Right ventricle myocardium superior (tissue), 1 donor: ENCODE measurements at regions not wholly inside any gene's neighbourhood (a gene's known extent, or its start where the extent isn't known, plus 50 kb on each side); places are given as distances from the start of the nearest gene placed in this dataset.
"Not testable (repeated sequence)": the region's sequence is repeated elsewhere in the genome, so short reads cannot be mapped to it uniquely, and the experiment has no call there.

Experiments used
- ATAC-seq: fragments of 200-7000 bp; cut with Tn5 transposase; one replicate; pipeline ENCODE4 v1.9.1; 2020; ENCODE audit warnings: mild to moderate bottlenecking; ENCODE audit not compliant: poor library complexity
- DNase-seq: peaks from one replicate; pipeline ENCODE4 v3.0.0-alpha.2; 2020
- intact Hi-C: fragments of 100-400 bp; cut with DNase I; formaldehyde crosslinking; loops from one replicate; pipeline ENCODE4 v1.11.2; 2022
- donor health status: DM: no; HTN: yes; CAD: no; lungs with severe emphysema.

DNA sequence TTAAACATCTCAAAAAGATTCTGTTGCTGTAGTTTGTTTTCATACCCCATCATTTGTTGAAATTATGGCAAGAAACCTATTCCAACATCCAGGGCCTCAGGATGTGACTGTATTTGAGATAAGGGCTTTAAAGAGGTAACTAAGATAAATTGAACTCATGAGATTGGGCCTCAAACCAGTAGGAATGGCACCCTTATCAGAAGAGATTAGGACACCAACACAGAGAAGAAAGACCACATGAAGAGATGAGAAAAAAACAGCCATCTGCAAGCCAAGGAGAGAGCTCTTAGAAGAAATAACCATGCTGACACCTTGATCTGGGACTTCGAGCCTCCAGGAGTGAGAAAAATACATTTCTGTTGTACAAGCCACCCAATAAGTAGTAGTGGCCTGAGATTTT is 157.7 kb downstream of the CGGBP1 start:
- intact Hi-C loops: no loop called here
- ATAC-seq: no peak
- DNase-seq: no peak

DNA sequence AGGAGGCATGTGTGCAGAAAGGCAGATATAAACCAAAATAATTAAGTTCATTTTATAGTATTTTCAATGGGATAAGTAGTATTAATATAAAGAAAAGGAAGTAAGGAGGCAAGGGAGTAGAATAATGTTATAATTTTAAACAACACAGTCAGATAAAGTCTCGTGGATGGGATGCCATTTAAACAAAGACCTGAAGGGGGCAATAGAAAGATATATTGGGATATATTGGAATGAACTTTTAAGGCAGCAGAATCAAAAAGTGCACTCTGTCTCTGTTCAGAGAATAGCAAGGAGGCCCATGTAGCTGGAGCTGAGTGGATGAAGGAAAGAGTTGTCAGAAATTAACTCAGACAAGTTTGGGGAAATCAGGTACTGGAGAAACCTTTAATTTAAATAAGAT is 158.7 kb downstream of the CGGBP1 start:
- intact Hi-C loops: no loop called here
- no peak for ATAC-seq
- DNase-seq: no peak

DNA sequence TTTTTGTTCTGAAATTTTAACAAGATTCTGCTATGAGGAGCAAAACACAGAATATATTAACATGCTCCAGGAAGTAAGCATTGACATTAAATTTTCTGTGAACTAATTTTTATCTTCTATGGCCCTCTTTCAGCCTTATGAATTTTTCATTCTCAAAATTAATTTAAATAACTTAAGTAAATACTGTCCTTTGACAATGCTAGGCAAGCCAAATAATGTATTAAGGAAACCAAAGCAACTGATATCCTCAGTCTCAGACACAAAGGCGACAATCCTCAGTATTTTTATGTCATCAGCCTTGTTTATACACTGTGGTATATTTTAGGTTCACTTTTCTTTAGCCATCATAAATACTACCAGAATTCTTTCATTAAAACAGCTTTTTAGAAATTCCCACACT is 159.8 kb downstream of the CGGBP1 start:
- ATAC-seq: no peak

DNA sequence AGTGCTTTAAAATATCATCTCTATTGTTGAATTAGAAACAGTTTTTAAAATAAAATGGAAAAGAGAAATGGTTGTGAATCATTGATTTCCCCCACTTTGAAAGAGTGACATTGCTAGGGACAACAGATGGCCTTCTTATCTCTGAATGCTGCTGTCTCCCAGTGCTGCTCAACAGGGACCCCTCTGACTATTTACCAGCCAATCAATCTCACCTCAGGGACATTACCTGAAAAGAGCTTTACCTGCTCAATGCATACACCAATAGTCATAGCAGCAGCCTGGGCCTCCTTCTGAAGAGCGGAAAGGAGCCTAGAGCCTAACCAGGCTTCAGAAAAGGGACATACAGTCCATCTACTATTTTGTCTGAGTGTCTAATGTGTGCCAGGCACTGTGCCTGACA is 162.8 kb downstream of the CGGBP1 start:
- DNase-seq (no peak), ATAC-seq (no peak)
- intact Hi-C loops: no loop called here

More for the DNA sequence above, 159.8 kb downstream of the CGGBP1 start:
- no peak for DNase-seq
- intact Hi-C loops: no loop called here

DNA sequence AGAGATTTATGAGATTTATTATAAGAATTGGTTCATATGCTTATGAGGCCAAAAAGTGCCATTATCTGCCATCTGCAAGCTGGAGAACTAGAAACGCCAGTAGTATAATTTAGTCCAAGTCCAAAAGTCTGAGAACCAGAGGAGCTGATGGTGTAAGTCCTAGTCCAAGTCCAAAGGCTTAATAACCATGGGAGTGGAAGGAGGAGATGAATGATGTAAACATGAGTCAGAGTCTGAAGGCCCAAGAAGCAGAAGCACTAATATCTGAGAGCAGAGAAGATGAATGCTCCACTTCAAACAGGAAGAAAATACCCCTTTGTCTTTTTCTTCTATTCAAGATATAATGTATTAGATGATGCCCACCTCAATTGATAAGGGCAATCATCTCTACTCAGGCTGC is 185.7 kb downstream of the CGGBP1 start:
- intact Hi-C loops: no loop called here
- DNase-seq (no peak), ATAC-seq (no peak)

DNA sequence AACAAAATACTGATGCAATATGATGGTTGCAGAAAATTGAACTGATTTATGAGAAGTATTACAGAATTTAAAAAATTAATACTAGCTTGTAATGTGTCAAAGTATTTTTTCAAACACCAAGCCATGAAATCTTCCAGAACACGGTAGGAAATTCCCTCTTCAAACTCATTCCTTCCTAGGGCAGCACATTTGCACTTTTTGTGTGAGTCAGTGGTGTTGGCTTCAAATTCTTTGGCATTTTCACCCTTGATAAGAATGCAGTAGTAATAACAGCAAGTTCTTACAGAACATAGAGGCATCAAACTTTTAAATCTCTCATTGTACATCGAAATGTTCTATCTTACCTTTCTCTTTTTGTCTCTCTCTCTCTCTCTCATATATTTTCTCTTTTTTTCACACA is 191.8 kb downstream of the CGGBP1 start:
- intact Hi-C loops: no loop called here
- DNase-seq (no peak), ATAC-seq (no peak)

DNA sequence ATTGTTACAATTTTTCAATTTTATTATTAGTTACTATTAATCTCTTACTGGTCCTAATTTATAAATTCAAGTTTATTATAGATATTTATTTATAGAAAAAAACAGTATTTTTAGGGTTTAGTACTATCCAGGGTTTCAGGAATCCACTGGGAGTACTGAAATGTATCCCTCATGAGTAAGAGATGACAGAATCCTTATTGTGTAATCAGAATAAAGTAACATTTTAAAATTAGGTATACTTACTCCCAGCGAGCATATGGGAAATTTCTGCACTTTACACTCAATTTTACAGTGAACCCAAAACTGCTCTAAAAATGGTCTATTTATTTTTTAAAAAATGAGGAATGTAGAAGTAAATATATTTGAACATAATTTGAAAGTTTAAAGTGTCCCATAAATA is 202.7 kb downstream of the CGGBP1 start:
- DNase-seq: no peak
- intact Hi-C loops: no loop called here
- ATAC-seq: no peak

DNA sequence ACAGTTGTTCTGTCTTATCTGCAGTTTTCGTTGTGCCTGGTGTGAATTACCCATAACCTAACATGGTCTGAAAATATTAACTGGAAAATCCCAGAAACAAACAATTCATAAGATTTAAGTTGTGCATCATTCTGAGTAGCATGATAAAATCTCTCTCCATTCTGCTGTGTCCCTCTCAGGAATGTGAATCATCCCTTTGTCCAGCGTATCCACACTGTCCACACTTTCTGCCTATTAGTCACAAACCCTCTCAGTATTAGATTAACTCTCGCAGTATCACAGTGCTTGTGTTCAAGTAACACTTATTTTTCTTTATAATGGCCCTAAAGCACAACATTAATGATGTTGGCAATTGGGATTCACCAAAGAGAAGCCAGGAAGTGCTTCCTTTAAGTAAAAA is 203.2 kb downstream of the CGGBP1 start:
- intact Hi-C loops: no loop called here
- no peak for ATAC-seq
- no peak for DNase-seq

DNA sequence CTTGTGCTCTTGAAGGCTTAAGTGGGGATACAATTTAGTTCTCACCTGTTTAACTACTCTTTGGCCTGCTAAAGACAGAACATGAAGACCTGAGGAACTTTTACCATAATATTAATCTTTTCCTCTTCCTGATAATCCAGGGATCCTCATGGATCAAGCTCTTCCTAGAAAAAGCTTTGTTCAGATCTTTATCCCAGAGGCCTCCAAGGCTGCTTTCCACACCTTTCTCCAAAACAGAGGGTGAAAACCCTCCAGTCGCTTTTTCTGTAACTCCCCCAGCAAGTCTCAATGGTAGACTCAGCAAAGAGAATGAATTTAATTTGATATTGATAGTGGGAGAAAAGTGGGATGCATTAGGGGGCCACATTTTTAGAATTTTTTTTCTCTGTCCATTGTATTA is 203.6 kb downstream of the CGGBP1 start:
- DNase-seq: no peak
- ATAC-seq: no peak
- intact Hi-C loops: no loop called here

DNA sequence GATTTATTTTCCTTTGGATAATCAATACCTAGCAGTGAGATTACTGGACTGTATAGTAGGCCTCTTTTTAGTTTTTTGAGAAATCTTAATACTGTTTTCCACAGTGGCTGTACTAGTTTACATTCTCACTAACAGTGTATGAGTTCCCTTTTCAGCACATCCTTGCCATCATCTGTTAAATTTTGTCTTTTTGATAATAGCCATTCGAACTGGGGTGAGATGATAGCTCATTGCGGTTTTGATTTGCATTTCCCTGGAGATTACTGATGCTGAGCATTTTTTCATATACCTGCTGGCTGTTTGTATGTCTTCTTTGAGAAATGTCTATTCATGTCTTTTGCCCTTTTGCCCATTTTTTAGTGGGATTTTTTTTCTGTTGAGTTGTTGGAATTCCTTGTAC is 210.8 kb downstream of the CGGBP1 start:
- no peak for ATAC-seq
- no peak for DNase-seq
- intact Hi-C loops: no loop called here

DNA sequence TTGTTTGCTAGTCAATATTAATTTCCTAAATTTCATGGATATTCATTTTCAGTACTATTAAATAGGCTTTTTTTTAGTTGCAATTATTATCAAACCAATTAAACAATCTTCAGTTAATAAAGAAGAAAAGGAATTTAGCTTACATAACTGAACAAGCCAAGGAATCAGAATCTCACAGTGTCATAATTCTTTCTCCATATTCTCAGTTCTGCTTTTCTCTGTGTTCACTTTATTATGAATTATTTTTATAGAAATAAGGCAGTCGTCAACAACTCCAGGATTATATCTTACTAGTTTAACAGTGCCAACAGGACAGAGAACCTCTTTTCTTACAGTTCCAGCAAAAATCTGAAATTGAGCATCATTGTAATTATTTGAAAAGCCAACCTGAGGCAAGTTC is 221.7 kb downstream of the CGGBP1 start:
- no peak for DNase-seq

DNA sequence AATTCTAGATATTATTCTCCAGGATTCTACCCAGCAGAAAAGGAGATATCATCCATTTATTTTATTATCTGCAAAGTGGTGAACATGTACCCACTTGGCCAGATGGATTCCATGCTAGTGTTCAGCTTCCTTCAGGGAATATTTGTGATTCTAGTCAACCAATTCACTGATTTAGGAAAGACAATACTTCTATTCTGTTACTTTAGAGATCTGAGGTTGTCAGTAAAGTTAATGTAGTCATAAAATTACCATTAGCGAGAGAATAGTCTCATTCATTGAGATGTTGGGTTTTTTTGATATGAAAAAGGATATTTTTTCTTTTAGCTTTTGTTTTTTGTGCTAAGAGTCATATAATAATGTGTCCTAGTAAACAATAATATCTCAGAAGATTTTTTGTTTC is 222.8 kb downstream of the CGGBP1 start:
- DNase-seq: no peak
- no peak for ATAC-seq

More for the DNA sequence above, 221.7 kb downstream of the CGGBP1 start:
- intact Hi-C loops: no loop called here
- ATAC-seq: no peak

DNA sequence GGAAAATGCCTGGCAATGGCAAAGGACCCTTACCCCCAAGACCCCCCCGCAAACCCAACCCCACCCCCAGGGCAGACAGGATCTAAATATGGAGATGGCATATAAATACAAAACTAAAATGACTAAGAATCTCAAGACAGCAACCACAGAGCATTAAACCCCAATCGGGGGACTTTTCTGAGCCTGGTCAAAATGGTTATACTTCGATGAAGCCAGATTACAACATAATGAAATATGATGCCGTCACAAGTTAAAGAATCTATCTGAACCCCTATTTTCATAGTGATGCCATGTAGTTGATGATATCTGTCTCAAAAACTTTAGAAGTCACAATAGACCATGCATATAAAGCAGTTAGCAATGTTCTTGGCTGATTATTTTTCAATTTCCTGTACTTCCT is 223.6 kb downstream of the CGGBP1 start:
- DNase-seq: no peak
- intact Hi-C loops: no loop called here
- no peak for ATAC-seq

More for the DNA sequence above, 222.8 kb downstream of the CGGBP1 start:
- intact Hi-C loops: no loop called here

DNA sequence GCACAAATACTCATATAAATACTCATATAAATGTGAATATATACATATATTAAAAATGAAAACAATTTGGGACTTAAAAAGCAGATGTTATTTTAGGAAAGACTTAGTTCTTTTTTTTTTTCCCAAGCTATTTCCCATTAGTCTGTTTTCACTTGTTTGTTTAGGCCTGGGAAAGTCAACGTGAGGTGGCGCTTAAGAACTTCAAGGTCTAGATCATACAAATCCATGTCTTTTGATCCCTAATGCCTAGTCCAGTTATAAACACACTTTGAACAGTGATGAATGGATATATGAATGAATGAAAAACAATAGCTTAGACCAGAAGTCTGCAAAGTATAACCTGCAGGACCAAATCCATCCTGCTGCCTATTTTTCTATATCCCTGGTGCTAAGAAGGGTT is 224.5 kb downstream of the CGGBP1 start:
- intact Hi-C loops: no loop called here
- no peak for ATAC-seq
- DNase-seq: no peak

DNA sequence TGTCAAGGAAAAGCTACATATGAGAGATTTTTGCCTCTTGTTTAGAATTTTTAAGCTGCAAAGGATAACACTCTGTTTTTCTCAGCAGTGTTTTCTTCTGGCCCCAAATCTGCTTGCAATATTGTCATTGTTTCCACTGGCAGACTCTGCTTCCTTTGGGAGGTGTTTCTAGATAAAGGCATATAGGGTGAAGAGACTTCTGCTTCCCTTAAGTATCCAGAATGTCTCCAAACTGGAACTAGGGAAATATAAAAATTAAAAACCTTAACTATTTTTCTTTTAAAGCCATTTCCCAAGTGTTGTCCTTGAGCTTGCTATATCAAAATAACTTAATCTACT is 225.8 kb downstream of the CGGBP1 start:
- ATAC-seq (no peak), DNase-seq (no peak)
- intact Hi-C loops: no loop called here

DNA sequence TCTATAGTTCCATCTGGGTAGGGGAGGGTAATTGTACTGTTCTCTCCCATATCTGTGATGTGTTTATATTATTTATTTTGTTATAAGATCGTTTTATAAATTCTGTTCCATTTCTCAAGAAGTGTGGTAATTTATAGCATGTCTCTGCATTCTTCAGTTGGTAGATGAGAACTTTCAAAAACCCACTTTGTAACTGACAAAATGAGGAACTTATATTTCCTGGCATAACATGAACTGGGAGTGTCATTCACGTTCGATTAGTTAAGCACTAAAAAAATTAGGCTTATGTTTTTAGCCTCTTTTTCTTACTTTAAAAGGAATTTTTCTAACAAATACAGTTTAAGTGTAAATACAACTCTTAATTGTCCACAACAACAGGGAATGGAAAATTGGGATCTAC is 230.8 kb downstream of the CGGBP1 start:
- intact Hi-C loops: no loop called here
- ATAC-seq (no peak), DNase-seq (no peak)

DNA sequence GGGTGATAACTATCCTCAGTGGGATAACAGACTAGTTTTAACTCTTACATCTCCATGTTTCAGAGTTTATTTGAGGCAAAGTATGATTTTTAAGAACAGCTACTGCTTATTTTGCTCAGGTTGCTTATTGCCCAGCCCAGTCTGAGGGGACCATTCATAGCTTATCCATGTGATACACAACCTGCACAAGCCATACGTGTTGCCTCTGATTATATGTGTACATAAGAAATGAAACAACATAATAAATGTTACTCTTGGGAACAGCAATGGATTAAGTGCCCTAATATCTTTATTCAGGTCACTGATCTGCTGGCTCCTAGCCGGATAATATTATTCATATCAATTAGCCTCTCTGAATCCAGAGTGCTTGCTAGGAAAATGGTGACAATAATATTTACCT is 236.2 kb downstream of the CGGBP1 start:
- intact Hi-C loops: no loop called here
- ATAC-seq (no peak), DNase-seq (no peak)

DNA sequence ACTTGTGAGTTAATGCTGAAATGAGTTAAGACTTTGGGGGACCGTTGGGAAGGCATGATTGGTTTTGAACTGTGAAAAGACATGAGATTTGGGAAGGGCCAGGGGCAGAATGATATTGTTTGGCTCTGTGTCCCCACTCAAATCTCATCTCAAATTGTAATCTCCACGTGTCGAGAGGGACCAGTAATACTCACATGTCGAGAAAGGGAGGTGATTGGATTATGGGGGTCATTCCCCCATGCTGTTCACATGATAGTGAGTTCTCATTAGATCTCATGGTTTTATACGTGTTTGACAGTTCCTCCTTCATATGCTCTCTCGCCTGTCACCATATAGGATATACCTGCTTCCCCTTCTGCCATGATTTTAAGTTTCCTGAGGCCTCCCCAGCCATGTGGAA is 245.3 kb downstream of the CGGBP1 start:
- DNase-seq, ATAC-seq, intact Hi-C loops: not testable (repeated sequence)

DNA sequence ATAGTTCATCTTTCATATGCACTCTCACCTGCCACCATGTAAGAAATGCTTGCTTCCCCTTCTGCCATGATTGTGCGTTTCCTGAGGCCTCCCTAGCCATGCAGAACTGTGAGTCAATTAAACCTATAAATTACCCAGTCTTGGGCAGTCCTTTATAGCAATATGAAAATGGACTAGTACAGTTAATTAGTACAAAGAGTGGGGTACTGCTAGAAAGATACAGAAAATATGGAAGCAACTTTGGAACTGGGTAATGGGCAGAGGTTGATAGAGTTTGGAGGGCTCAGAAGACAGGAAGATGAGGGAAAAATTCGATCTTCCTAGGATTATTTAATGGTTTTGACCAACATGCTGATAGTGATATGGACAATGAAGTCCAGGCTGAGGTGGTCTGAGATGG is 246.9 kb downstream of the CGGBP1 start:
- intact Hi-C loops: no loop called here
- ATAC-seq (no peak), DNase-seq (no peak)

DNA sequence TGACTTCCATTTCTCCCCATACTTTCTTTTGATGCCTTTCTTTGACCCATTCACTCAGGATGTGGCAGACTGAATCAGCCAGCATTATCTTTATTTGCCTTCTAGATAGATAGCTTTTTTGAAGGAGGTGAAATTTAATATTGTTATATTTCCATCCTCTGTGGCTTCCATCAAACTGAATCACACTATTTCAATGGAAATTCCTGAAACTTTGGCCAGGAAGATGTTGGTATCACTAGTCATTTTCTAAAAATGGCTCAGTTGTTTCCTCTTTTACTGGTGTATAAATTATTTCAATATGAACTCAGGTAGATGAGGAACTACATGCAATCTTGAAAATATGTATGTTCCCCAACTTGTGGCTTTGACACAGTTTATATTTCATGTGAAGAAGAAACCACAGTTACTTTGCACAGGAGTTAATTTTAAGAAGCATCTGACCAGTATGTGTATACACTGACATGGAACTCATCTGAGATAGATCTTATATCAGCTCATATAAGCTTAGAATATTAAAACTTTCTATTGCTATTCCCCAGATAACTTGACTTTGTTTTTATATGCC is 248.3 kb downstream of the CGGBP1 start:
- no peak for DNase-seq
- intact Hi-C loops: no loop called here
- ATAC-seq: no peak

DNA sequence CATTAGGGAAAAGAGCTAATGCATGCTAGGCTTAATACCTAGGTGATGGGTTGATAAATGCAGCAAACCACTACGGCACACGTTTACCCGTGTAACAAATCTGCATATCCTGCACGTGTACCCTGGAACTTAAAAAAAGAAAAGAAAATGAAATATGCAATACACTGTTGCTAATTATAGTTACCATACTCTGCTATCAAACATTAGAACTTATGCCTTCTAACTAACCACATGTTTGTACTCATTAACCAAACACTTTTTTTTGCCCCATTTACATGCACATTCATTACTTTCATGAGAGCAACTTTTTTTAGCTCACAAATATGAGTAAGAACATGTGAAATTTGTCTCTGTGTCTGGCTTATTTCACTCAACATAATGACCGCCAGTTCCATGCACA is 253.1 kb downstream of the CGGBP1 start:
- intact Hi-C loops: no loop called here
- DNase-seq (no peak), ATAC-seq (no peak)

DNA sequence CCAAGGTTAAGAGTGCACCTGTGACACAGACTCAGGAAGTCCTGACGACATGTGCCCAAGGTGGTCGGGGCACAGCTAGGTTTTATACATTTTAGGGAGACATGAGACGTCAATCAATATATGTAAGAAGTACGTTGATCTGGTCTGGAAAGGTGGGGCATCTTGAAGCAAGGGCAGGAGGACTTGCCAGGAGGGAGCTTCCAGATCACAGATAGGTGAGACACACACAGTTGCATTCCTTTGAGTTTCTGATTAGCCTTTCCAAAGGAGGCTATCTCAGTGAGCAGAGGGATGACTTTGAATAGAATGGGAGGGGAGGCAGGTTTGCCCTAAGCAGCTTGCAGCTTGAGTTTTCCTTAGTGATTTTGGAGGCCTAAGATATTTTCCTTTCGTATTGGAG is 257.4 kb downstream of the CGGBP1 start:
- no peak for ATAC-seq
- intact Hi-C loops: no loop called here
- no peak for DNase-seq
